GM21825 (cell line): ENCODE measurements at regions not wholly inside any gene's neighbourhood (a gene's known extent, or its start where the extent isn't known, plus 50 kb on each side); places are given as distances from the start of the nearest gene placed in this dataset.
"Not testable (repeated sequence)": the region's sequence is repeated elsewhere in the genome, so short reads cannot be mapped to it uniquely, and the experiment has no call there.

ENCODE experiments used
- ATAC-seq: cut with Tn5 transposase; IDR thresholded peaks from one replicate; pipeline ENCODE4 v1.9.1; 2021; ENCODE audit warnings: mild to moderate bottlenecking, moderate library complexity; ENCODE audit not compliant: unreplicated experiment

GRCh38 chr3:138890555-138891187 is 55.9 kb upstream of the PIK3CB start:
- ATAC-seq = peak; percentile 82

GRCh38 chr3:138889792-138890191 is 55.1 kb upstream of the PIK3CB start:
- no peak for ATAC-seq

- no peak for ATAC-seq
Observed at GRCh38 chr3:138888560-138888959, 53.8 kb upstream of the PIK3CB start.

GRCh38 chr3:138886096-138886495 is 51.4 kb upstream of the PIK3CB start:
- ATAC-seq = not testable (repeated sequence)
